HCT116 (cell line): ENCODE measurements at regions not wholly inside any gene's neighbourhood (a gene's known extent, or its start where the extent isn't known, plus 50 kb on each side); places are given as distances from the start of the nearest gene placed in this dataset.

Experiments used
- TF ChIP-seq, protein P1 (sequence below), 3 experiments: fragments of 200-600 bp in 1 of 3; sonication (generic) in 1 of 3; IDR thresholded peaks in 2 of 3; conservative IDR thresholded peaks in 1 of 3; 2 replicates each; pipeline ENCODE4 v1.5.1; 2012 to 2017; ENCODE audit warnings: low read depth in 2 of 3, low read length in 2 of 3, antibody characterized with exemption in 1 of 3, borderline replicate concordance in 1 of 3, control low read depth in 1 of 3, mild to moderate bottlenecking in 1 of 3, mixed read lengths in 1 of 3, mixed run types in 1 of 3, moderate library complexity in 1 of 3; ENCODE audit not compliant: insufficient read depth in 1 of 3
- TF ChIP-seq, protein P2 (sequence below): IDR thresholded peaks from 2 replicates; pipeline ENCODE4 v1.6.1; 2012; ENCODE audit warnings: low read depth

DNA sequence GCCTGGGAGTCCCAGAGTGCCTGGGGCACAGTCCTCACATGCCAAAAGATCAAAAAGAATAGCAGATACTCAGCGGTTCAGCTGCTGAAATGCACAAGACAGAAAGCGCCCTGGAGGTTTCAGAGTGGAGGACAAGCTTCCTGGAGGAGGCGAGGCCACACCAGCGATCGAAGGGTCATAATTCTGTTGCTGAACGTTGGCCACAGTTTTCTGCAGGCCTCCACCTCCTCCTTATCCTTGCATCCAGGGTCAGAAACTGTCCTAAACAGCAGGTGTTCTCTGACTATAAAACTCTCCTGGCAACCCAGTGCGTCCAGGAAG is 220.3 kb upstream of the LINGO1 start:
- TF ChIP-seq, protein P1, sequence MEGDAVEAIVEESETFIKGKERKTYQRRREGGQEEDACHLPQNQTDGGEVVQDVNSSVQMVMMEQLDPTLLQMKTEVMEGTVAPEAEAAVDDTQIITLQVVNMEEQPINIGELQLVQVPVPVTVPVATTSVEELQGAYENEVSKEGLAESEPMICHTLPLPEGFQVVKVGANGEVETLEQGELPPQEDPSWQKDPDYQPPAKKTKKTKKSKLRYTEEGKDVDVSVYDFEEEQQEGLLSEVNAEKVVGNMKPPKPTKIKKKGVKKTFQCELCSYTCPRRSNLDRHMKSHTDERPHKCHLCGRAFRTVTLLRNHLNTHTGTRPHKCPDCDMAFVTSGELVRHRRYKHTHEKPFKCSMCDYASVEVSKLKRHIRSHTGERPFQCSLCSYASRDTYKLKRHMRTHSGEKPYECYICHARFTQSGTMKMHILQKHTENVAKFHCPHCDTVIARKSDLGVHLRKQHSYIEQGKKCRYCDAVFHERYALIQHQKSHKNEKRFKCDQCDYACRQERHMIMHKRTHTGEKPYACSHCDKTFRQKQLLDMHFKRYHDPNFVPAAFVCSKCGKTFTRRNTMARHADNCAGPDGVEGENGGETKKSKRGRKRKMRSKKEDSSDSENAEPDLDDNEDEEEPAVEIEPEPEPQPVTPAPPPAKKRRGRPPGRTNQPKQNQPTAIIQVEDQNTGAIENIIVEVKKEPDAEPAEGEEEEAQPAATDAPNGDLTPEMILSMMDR (IDR thresholded peaks at IDR 0.05 in 2 of 3, conservative IDR thresholded peaks at IDR 0.05 in 1 of 3; ENCODE audit: borderline replicate concordance in 1 of 3, insufficient read depth in 1 of 3, low read depth in 2 of 3, low read length in 2 of 3): no peak
- TF ChIP-seq, protein P2, sequence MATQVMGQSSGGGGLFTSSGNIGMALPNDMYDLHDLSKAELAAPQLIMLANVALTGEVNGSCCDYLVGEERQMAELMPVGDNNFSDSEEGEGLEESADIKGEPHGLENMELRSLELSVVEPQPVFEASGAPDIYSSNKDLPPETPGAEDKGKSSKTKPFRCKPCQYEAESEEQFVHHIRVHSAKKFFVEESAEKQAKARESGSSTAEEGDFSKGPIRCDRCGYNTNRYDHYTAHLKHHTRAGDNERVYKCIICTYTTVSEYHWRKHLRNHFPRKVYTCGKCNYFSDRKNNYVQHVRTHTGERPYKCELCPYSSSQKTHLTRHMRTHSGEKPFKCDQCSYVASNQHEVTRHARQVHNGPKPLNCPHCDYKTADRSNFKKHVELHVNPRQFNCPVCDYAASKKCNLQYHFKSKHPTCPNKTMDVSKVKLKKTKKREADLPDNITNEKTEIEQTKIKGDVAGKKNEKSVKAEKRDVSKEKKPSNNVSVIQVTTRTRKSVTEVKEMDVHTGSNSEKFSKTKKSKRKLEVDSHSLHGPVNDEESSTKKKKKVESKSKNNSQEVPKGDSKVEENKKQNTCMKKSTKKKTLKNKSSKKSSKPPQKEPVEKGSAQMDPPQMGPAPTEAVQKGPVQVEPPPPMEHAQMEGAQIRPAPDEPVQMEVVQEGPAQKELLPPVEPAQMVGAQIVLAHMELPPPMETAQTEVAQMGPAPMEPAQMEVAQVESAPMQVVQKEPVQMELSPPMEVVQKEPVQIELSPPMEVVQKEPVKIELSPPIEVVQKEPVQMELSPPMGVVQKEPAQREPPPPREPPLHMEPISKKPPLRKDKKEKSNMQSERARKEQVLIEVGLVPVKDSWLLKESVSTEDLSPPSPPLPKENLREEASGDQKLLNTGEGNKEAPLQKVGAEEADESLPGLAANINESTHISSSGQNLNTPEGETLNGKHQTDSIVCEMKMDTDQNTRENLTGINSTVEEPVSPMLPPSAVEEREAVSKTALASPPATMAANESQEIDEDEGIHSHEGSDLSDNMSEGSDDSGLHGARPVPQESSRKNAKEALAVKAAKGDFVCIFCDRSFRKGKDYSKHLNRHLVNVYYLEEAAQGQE: no peak
